T-cell (primary cell): ENCODE measurements at regions not wholly inside any gene's neighbourhood (a gene's known extent, or its start where the extent isn't known, plus 50 kb on each side); places are given as distances from the start of the nearest gene placed in this dataset.
A peak's percentile ranks its signal among the peaks of the same experiment; 100 is the strongest.
"Not testable (repeated sequence)": the region's sequence is repeated elsewhere in the genome, so short reads cannot be mapped to it uniquely, and the experiment has no call there.

Experiments used
- ATAC-seq, 4 experiments: fragments of 200-7000 bp in 3 of 4; fragments of 150-1000 bp in 1 of 4; cut with Tn5 transposase; replicated peaks in 1 of 4; 1 replicate in 3 of 4; 2 replicates in 1 of 4; pipeline ENCODE4 v1.10.0; 2021; ENCODE audit warnings: moderate library complexity in 3 of 4, mild to moderate bottlenecking in 2 of 4, moderate number of reproducible peaks in 1 of 4
- CTCF ChIA-PET, 2 donors: fragments of 300-600 bp; sonication (Branson Sonifier 250); formaldehyde crosslinking; loops; one replicate each; lab custom pipeline; 2022; ENCODE audit warnings: antibody characterized with exemption in 2 of 2; lab: Charles Lee
- POLR2A ChIA-PET, 2 donors: fragments of 300-600 bp; sonication (Branson Sonifier 250); formaldehyde crosslinking; loops; one replicate each; lab custom pipeline; 2022; ENCODE audit warnings: antibody characterized with exemption in 2 of 2; lab: Charles Lee
- DNase-seq, 35 experiments: peaks; one replicate each; pipeline versions ENCODE4 v3.0.0 to v3.0.0-alpha.2; 2013 to 2023
- H3K27ac ChIP-seq: one replicate; pipeline ENCODE4 v1.5.1; 2013; ENCODE audit warnings: low read length
- H3K27me3 ChIP-seq, 2 experiments: replicated peaks in 1 of 2; 1 replicate in 1 of 2; 2 replicates in 1 of 2; pipeline versions ENCODE4 v1.6.1 to v1.7.0; 2013; ENCODE audit warnings: low read length in 1 of 2, mixed read lengths in 1 of 2; ENCODE audit not compliant: control insufficient read depth in 2 of 2, insufficient read depth in 2 of 2; ENCODE audit errors: extremely low read depth in 1 of 2
- H3K36me3 ChIP-seq, 2 donors: 1 replicate in 1 of 2; 2 replicates in 1 of 2; pipeline versions ENCODE4 v1.6.1 to v1.7.0; 2013; ENCODE audit warnings: low read length in 1 of 2; ENCODE audit not compliant: control insufficient read depth in 2 of 2, insufficient read depth in 1 of 2; ENCODE audit errors: extremely low read depth in 1 of 2
- H3K4me1 ChIP-seq, 2 experiments: 1 replicate in 1 of 2; 2 replicates in 1 of 2; pipeline versions ENCODE4 v1.6.1 to v1.7.0; 2013; ENCODE audit warnings: low read length in 2 of 2, mixed read lengths in 1 of 2; ENCODE audit not compliant: insufficient read depth in 2 of 2, control insufficient read depth in 1 of 2; ENCODE audit errors: extremely low read depth in 1 of 2
- H3K4me3 ChIP-seq, 2 donors: 1 replicate in 1 of 2; 2 replicates in 1 of 2; pipeline versions ENCODE4 v1.5.1 to v1.7.0; 2013; ENCODE audit warnings: mild to moderate bottlenecking in 2 of 2, low read length in 1 of 2, moderate library complexity in 1 of 2; ENCODE audit not compliant: control insufficient read depth in 1 of 2; ENCODE audit errors: extremely low read depth in 1 of 2
- H3K9me3 ChIP-seq: 2 replicates; pipeline ENCODE4 v1.7.0; 2013
- H3K27ac Mint-ChIP-seq, 2 donors: one replicate each; pipeline ENCODE4 v1.8.0; 2020 to 2021; ENCODE audit warnings: mild to moderate bottlenecking in 2 of 2, mixed read lengths in 2 of 2
- H3K27me3 Mint-ChIP-seq, 2 donors: one replicate each; pipeline ENCODE4 v1.8.0; 2021 to 2022; ENCODE audit warnings: mixed read lengths in 2 of 2
- H3K36me3 Mint-ChIP-seq: one replicate; pipeline ENCODE4 v1.8.0; 2021; ENCODE audit warnings: mixed read lengths
- H3K4me1 Mint-ChIP-seq, 3 donors: one replicate each; pipeline ENCODE4 v1.8.0; 2020 to 2022; ENCODE audit warnings: mixed read lengths in 3 of 3, mild to moderate bottlenecking in 1 of 3
- H3K4me3 Mint-ChIP-seq, 3 donors: one replicate each; pipeline ENCODE4 v1.8.0; 2020 to 2022; ENCODE audit warnings: mild to moderate bottlenecking in 3 of 3, mixed read lengths in 3 of 3, moderate library complexity in 3 of 3
- H3K9me3 Mint-ChIP-seq, 3 donors: one replicate each; pipeline ENCODE4 v1.8.0; 2020 to 2022; ENCODE audit warnings: mixed read lengths in 3 of 3
- WGBS: methylation state at CpG from one replicate; pipeline ENCODE4 v1.1.5; 2013; ENCODE audit warnings: missing lambda C conversion rate; ENCODE audit not compliant: insufficient coverage; 5-methylcytosine and 5-hydroxymethylcytosine counted together

GRCh38 chr16:10269632-10270031 is 87.4 kb upstream of the GRIN2A start:
- no peaks in the 10 kb centered on the region for H3K36me3 ChIP-seq
- H3K27me3 ChIP-seq, result no peaks in the 10 kb centered on the region
- H3K9me3 ChIP-seq, result no peaks in the 10 kb centered on the region
- H3K4me1 Mint-ChIP-seq, result peaks cover 3 to 9% (median 6%) of the 10 kb centered on the region in 3 donors
- no peak overlapping the region for H3K4me3 ChIP-seq
- ATAC-seq, result no peak
- CTCF ChIA-PET, result no interaction called here
- H3K36me3 Mint-ChIP-seq, result no peaks in the 10 kb centered on the region
- whole genome bisulfite sequencing, result no CpG with 5 or more reads among the region's 1 CpG
- no peak overlapping the region for H3K27ac Mint-ChIP-seq
- H3K9me3 Mint-ChIP-seq, result peaks cover 3 to 7% (median 5%) of the 10 kb centered on the region in 3 donors
- POLR2A ChIA-PET, result no interaction called here
- no peak overlapping the region for H3K4me3 Mint-ChIP-seq
- no peaks in the 10 kb centered on the region for H3K27me3 Mint-ChIP-seq
- peaks cover 0 to 4% of the 10 kb centered on the region in 2 experiments for H3K4me1 ChIP-seq
- DNase-seq, result no peak
- H3K27ac ChIP-seq, result no peak overlapping the region

GRCh38 chr16:10272250-10272854 is 90.1 kb upstream of the GRIN2A start:
- H3K27ac Mint-ChIP-seq, H3K9me3 ChIP-seq, H3K27me3 Mint-ChIP-seq, H3K4me3 Mint-ChIP-seq, POLR2A ChIA-PET, DNase-seq, H3K36me3 Mint-ChIP-seq, CTCF ChIA-PET, ATAC-seq, H3K27me3 ChIP-seq, H3K4me3 ChIP-seq, H3K27ac ChIP-seq, H3K4me1 ChIP-seq, H3K36me3 ChIP-seq: not testable (repeated sequence)
- peaks cover 3 to 11% (median 5%) of the 10 kb centered on the region in 3 donors for H3K9me3 Mint-ChIP-seq
- peaks cover 8 to 12% (median 12%) of the 10 kb centered on the region in 3 donors for H3K4me1 Mint-ChIP-seq
- 96% methylated on average over 2 of the region's 6 CpGs for WGBS

GRCh38 chr16:10275214-10275996 is 93.2 kb upstream of the GRIN2A start:
- 85% methylated on average over 12 of the region's 13 CpGs for WGBS
- H3K4me3 ChIP-seq, H3K4me1 ChIP-seq, H3K27me3 Mint-ChIP-seq, H3K27me3 ChIP-seq, H3K9me3 ChIP-seq, POLR2A ChIA-PET, H3K36me3 ChIP-seq, H3K36me3 Mint-ChIP-seq, H3K27ac ChIP-seq, DNase-seq, CTCF ChIA-PET: not testable (repeated sequence)
- H3K27ac Mint-ChIP-seq, result peak overlapping the region; percentile 15 to 75
- H3K4me3 Mint-ChIP-seq, result peak overlapping the region in 1 of 3 donors; percentile 1
- H3K9me3 Mint-ChIP-seq, result peaks cover 5 to 18% (median 10%) of the 10 kb centered on the region in 3 donors
- H3K4me1 Mint-ChIP-seq, result peaks cover 8 to 12% (median 12%) of the 10 kb centered on the region in 3 donors
- ATAC-seq, result peak in 3 of 4 experiments; percentile 33 to 65 (median 34)

GRCh38 chr16:10277597-10277996 is 95.4 kb upstream of the GRIN2A start:
- no peak for DNase-seq
- Histone ChIP-seq H3K27ac (no peak overlapping the region), H3K4me1 (peaks cover 2 to 8% of the 10 kb centered on the region in 2 experiments), H3K27me3 (no peaks in the 10 kb centered on the region), H3K4me3 (no peak overlapping the region), H3K9me3 (no peaks in the 10 kb centered on the region), H3K36me3 (no peaks in the 10 kb centered on the region)
- Mint-ChIP-seq H3K27me3 (no peaks in the 10 kb centered on the region), H3K36me3 (no peaks in the 10 kb centered on the region), H3K4me1 (peaks cover 8 to 12% (median 12%) of the 10 kb centered on the region in 3 donors), H3K4me3 (no peak overlapping the region), H3K27ac (no peak overlapping the region), H3K9me3 (peaks cover 2 to 10% (median 6%) of the 10 kb centered on the region in 3 donors)
- CTCF ChIA-PET, result interaction anchor here in 1 of 2 donors (0.7 kb wide), 1 partner anchor 366 kb away, joined by 4 read pairs; no protein-coding TSS in a partner anchor
- no peak for ATAC-seq
- 88% methylated on average over 18 of the region's 18 CpGs for WGBS
- POLR2A ChIA-PET, result no interaction called here

GRCh38 chr16:10280262-10281170 is 98.3 kb upstream of the GRIN2A start:
- Mint-ChIP-seq H3K27me3 (no peaks in the 10 kb centered on the region), H3K9me3 (peaks cover 2 to 10% (median 6%) of the 10 kb centered on the region in 3 donors), H3K4me1 (peaks cover 6 to 10% (median 8%) of the 10 kb centered on the region in 3 donors), H3K27ac (no peak overlapping the region), H3K36me3 (no peaks in the 10 kb centered on the region), H3K4me3 (no peak overlapping the region)
- H3K27me3 ChIP-seq, result no peaks in the 10 kb centered on the region
- ATAC-seq (no peak), DNase-seq (no peak)
- H3K27ac ChIP-seq, result no peak overlapping the region
- no peaks in the 10 kb centered on the region for H3K9me3 ChIP-seq
- no peak overlapping the region for H3K4me3 ChIP-seq
- WGBS, result 84% methylated on average over 9 of the region's 11 CpGs
- peaks cover 2 to 4% of the 10 kb centered on the region in 2 experiments for H3K4me1 ChIP-seq
- POLR2A ChIA-PET, result interaction anchor here in 1 of 2 donors (0.5 to 0.6 kb wide), 2 partner anchors 19 to 20 kb away, joined by 3 read pairs; no protein-coding TSS in a partner anchor
- CTCF ChIA-PET, result no interaction called here
- no peaks in the 10 kb centered on the region for H3K36me3 ChIP-seq

GRCh38 chr16:10282367-10282766 is 100.1 kb upstream of the GRIN2A start:
- Mint-ChIP-seq H3K4me3 (no peak overlapping the region), H3K9me3 (peaks cover 2 to 7% (median 6%) of the 10 kb centered on the region in 3 donors), H3K36me3 (no peaks in the 10 kb centered on the region), H3K27me3 (no peaks in the 10 kb centered on the region), H3K4me1 (no peaks in the 10 kb centered on the region), H3K27ac (no peak overlapping the region)
- no peak overlapping the region for H3K4me3 ChIP-seq
- no peak for ATAC-seq
- no peak for DNase-seq
- H3K4me1 ChIP-seq, result no peaks in the 10 kb centered on the region
- CTCF ChIA-PET, result interaction anchor here in 1 of 2 donors (0.8 kb wide), 1 partner anchor 27 kb away, joined by 3 read pairs; no protein-coding TSS in a partner anchor
- WGBS, result no CpG with 5 or more reads among the region's 3 CpGs
- no peaks in the 10 kb centered on the region for H3K9me3 ChIP-seq
- H3K36me3 ChIP-seq, result no peaks in the 10 kb centered on the region
- no peak overlapping the region for H3K27ac ChIP-seq
- POLR2A ChIA-PET, result no interaction called here
- no peaks in the 10 kb centered on the region for H3K27me3 ChIP-seq
